GM12878 (cell line): ENCODE measurements at regions not wholly inside any gene's neighbourhood (a gene's known extent, or its start where the extent isn't known, plus 50 kb on each side); places are given as distances from the start of the nearest gene placed in this dataset.

Experiments used
- DPF2 ChIP-seq: fragments of 450-650 bp; IDR thresholded peaks from 2 replicates; pipeline ENCODE4 v1.6.1; 2017; ENCODE audit warnings: mild to moderate bottlenecking
- ETV6 ChIP-seq, 2 experiments: fragments of 450-650 bp in 1 of 2; IDR thresholded peaks in 1 of 2; conservative IDR thresholded peaks in 1 of 2; 2 replicates each; pipeline ENCODE4 v1.6.1; 2014; ENCODE audit warnings: antibody characterized with exemption in 1 of 2, borderline replicate concordance in 1 of 2, low read depth in 1 of 2, mild to moderate bottlenecking in 1 of 2, moderate library complexity in 1 of 2
- EZH2 ChIP-seq: IDR thresholded peaks from 2 replicates; pipeline ENCODE4 v1.6.1; 2012; ENCODE audit warnings: low read depth, mild to moderate bottlenecking, control low read depth, inconsistent platforms, low read length, borderline replicate concordance; ENCODE audit not compliant: control insufficient read depth
- NRF1 ChIP-seq: conservative IDR thresholded peaks from 2 replicates; pipeline ENCODE4 v1.6.1; 2011; ENCODE audit warnings: mild to moderate bottlenecking, low read depth, low read length, improper control_type of control experiment
- POLR2AphosphoS5 ChIP-seq: IDR thresholded peaks from 2 replicates; pipeline ENCODE4 v1.6.1; 2011; ENCODE audit warnings: mild to moderate bottlenecking, low read length, inconsistent platforms
- TF ChIP-seq, protein P1 (sequence below), 3 experiments: IDR thresholded peaks in 2 of 3; conservative IDR thresholded peaks in 1 of 3; 2 replicates each; pipeline ENCODE4 v1.5.1; 2011; ENCODE audit warnings: low read depth in 3 of 3, low read length in 3 of 3, mild to moderate bottlenecking in 3 of 3, control low read depth in 2 of 3, moderate library complexity in 2 of 3, inconsistent platforms in 1 of 3, mixed read lengths in 1 of 3; ENCODE audit not compliant: control insufficient read depth in 2 of 3, insufficient read depth in 1 of 3; ENCODE audit errors: extremely low read depth in 1 of 3

DNA sequence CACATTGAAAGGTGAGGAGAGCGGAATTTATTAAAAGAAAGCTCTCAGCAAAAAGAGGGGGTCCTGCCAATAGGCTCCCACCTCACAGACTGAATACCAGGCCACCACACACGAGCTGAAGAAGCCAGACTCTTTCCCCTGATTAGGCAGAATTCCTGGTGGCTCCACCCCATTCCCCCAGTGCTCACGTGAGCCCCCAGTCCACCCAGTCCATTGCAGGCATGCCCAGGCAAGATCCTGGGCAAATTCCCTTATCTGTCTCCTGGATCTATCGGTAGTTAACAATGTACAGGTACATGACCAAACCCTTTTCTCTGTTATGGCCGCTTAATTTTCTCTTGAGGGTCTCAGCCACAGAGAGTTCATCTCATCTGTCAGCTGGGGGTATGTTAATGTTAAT is 54.6 kb upstream of the BTG3 start:
- TF ChIP-seq EZH2 (no peak), NRF1 (no peak), ETV6 (conservative IDR thresholded peaks at IDR 0.05 in 1 of 2, IDR thresholded peaks at IDR 0.05 in 1 of 2; ENCODE audit: borderline replicate concordance in 1 of 2, low read depth in 1 of 2) (no peak), POLR2AphosphoS5 (no peak), DPF2 (no peak)
- TF ChIP-seq, protein P1, sequence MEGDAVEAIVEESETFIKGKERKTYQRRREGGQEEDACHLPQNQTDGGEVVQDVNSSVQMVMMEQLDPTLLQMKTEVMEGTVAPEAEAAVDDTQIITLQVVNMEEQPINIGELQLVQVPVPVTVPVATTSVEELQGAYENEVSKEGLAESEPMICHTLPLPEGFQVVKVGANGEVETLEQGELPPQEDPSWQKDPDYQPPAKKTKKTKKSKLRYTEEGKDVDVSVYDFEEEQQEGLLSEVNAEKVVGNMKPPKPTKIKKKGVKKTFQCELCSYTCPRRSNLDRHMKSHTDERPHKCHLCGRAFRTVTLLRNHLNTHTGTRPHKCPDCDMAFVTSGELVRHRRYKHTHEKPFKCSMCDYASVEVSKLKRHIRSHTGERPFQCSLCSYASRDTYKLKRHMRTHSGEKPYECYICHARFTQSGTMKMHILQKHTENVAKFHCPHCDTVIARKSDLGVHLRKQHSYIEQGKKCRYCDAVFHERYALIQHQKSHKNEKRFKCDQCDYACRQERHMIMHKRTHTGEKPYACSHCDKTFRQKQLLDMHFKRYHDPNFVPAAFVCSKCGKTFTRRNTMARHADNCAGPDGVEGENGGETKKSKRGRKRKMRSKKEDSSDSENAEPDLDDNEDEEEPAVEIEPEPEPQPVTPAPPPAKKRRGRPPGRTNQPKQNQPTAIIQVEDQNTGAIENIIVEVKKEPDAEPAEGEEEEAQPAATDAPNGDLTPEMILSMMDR (IDR thresholded peaks at IDR 0.05 in 2 of 3, conservative IDR thresholded peaks at IDR 0.05 in 1 of 3; ENCODE audit: control insufficient read depth in 2 of 3, extremely low read depth in 1 of 3, insufficient read depth in 1 of 3, low read depth in 3 of 3, low read length in 3 of 3), result no peak
